A673 (cell line): ENCODE measurements at regions not wholly inside any gene's neighbourhood (a gene's known extent, or its start where the extent isn't known, plus 50 kb on each side); places are given as distances from the start of the nearest gene placed in this dataset.

Experiments used
- EZH2 ChIP-seq: fragments of 200-600 bp; sonication (generic); IDR thresholded peaks from 2 replicates; pipeline ENCODE4 v1.6.1; 2017; ENCODE audit warnings: borderline replicate concordance, low read depth, mild to moderate bottlenecking, mixed read lengths, antibody characterized with exemption, low read length; ENCODE audit not compliant: poor library complexity, severe bottlenecking
- TF ChIP-seq, protein P1 (sequence below): fragments of 300-800, 200-600 bp; sonication (generic); conservative IDR thresholded peaks from 2 replicates; pipeline ENCODE4 v1.5.1; 2017; ENCODE audit warnings: low read depth, mild to moderate bottlenecking, antibody characterized with exemption, low read length, moderate library complexity, mixed read lengths

DNA sequence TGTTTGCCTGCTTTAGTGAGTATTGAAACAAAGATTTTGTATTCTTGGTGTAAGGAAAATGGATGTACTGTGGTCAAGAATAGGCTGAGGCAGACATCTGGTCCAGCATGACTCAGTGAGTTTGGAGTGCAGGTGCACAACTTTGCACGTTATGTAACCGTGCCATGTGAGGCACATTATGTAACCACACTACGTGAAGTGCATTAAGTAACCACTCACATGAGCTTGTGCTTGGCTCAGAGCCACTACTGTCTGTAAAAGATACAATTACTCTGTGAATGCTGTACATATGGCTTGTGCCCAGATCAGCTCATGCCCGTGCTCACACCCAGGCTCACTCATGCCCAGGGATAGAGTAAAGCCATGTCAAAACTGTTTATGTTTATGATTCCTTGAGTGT, 216.8 kb downstream of the CTH start:
- TF ChIP-seq, protein P1, sequence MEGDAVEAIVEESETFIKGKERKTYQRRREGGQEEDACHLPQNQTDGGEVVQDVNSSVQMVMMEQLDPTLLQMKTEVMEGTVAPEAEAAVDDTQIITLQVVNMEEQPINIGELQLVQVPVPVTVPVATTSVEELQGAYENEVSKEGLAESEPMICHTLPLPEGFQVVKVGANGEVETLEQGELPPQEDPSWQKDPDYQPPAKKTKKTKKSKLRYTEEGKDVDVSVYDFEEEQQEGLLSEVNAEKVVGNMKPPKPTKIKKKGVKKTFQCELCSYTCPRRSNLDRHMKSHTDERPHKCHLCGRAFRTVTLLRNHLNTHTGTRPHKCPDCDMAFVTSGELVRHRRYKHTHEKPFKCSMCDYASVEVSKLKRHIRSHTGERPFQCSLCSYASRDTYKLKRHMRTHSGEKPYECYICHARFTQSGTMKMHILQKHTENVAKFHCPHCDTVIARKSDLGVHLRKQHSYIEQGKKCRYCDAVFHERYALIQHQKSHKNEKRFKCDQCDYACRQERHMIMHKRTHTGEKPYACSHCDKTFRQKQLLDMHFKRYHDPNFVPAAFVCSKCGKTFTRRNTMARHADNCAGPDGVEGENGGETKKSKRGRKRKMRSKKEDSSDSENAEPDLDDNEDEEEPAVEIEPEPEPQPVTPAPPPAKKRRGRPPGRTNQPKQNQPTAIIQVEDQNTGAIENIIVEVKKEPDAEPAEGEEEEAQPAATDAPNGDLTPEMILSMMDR = no peak
- TF ChIP-seq EZH2 = no peak
